GM12865 (cell line): ENCODE measurements at regions not wholly inside any gene's neighbourhood (a gene's known extent, or its start where the extent isn't known, plus 50 kb on each side); places are given as distances from the start of the nearest gene placed in this dataset.

Experiments used
- DNase-seq: peaks from one replicate; pipeline ENCODE4 v3.0.0; 2010; ENCODE audit warnings: low read depth
- H3K4me3 ChIP-seq: 2 replicates; pipeline ENCODE4 v1.5.1; 2011; ENCODE audit warnings: mild to moderate bottlenecking, low read depth, low read length, control low read depth
- TF ChIP-seq, protein P1 (sequence below): IDR thresholded peaks from 2 replicates; pipeline ENCODE4 v1.5.1; 2011; ENCODE audit warnings: low read length, control low read depth, low read depth, inconsistent platforms; ENCODE audit not compliant: insufficient read depth; ENCODE audit errors: missing control alignments

DNA sequence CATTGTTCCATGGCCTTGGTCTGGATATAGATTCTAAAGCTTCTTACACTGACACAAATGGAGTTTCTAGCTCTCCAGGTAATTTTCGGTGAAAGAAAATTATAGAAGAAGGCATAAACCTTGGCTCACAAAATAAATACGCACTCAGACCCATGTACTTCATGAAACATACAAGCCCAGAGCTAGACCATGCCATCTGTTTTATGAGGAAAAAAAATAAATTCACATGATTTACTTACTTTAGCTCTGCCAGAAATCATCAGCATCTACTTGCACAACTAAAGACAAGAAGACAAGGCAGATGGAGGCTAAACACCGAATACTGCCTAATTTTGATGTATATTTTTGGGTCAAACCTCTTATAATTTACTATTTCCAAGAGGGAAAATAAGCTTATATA is 197.4 kb upstream of the KLF14 start:
- no peak for DNase-seq
- TF ChIP-seq, protein P1, sequence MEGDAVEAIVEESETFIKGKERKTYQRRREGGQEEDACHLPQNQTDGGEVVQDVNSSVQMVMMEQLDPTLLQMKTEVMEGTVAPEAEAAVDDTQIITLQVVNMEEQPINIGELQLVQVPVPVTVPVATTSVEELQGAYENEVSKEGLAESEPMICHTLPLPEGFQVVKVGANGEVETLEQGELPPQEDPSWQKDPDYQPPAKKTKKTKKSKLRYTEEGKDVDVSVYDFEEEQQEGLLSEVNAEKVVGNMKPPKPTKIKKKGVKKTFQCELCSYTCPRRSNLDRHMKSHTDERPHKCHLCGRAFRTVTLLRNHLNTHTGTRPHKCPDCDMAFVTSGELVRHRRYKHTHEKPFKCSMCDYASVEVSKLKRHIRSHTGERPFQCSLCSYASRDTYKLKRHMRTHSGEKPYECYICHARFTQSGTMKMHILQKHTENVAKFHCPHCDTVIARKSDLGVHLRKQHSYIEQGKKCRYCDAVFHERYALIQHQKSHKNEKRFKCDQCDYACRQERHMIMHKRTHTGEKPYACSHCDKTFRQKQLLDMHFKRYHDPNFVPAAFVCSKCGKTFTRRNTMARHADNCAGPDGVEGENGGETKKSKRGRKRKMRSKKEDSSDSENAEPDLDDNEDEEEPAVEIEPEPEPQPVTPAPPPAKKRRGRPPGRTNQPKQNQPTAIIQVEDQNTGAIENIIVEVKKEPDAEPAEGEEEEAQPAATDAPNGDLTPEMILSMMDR = no peak

DNA sequence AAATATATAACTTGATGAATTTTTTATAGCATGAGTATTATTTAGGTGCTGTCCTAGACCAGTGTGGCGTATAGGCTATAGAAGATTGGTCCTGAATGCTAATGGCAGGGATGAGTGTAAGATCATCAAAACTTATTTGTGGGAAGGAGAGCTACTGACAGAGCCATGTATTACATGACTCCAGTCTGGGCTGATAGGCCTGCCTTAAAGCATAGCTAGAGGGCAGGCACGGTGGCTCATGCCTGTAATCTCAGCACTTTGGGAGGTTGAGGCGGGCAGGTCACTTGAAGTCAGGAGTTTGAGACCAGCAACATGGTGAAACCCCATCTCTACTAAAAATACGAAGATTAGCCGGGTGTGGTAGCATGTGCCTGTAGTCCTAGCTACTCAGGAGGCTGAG is 198.1 kb upstream of the KLF14 start:
- DNase-seq = no peak
- TF ChIP-seq, protein P1 = no peak
- no peak overlapping the region for H3K4me3 ChIP-seq

More for the DNA sequence above, 197.4 kb upstream of the KLF14 start:
- H3K4me3 ChIP-seq = no peak overlapping the region

DNA sequence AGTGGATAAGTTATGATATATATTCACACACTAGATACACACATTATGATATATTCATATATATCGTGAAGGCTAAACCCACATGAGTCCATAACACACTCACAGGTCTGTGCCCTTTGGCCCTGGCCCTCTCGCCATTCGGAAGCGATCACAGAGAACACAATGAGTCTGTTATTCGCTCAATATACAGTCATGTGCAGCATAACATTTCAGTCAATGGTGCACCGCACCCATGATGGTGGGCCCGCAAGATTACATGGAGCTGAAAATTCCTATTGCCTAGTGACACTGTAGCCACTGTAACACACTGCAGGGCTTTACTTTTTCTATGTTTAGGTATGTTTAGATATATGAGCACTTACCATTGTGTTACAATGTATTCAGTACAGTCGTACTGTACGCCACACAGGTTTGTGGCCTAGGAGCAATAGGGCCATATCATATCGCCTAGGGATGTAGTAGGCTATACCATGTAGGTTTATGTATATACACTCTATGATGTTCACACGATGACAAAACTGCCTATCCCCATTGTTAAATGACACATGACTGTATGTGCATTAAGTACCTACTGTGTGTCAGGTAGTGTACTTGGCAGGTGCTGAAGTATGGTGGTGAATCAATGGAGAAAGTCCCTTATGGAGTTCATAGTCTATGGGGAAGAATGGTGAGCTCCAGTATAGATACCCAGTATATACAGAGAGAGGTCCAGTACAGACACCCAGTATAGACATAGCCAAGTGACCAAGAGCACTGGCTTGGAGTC is 198.8 kb upstream of the KLF14 start:
- H3K4me3 ChIP-seq = no peak overlapping the region
- TF ChIP-seq, protein P1 = no peak
- DNase-seq = no peak

DNA sequence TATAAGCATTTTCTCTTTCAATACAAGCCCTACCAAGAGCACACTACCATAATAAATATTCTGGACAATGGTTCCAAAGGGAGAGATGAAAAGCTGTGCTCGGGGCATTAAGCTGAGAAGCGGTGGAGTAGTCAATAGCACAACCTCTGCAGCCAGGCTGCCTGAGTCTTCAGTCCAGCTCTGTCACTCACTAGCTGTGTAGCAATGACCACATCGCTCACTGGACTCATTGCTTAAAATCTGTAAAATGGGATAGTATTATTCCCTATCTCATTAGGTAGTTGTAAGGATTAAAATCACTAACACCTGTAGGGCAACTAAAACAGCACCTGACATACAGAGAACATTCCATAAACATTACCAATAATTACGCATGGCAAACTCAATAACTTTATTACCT is 199.9 kb upstream of the KLF14 start:
- no peak for DNase-seq
- H3K4me3 ChIP-seq = no peak overlapping the region
- TF ChIP-seq, protein P1 = no peak

DNA sequence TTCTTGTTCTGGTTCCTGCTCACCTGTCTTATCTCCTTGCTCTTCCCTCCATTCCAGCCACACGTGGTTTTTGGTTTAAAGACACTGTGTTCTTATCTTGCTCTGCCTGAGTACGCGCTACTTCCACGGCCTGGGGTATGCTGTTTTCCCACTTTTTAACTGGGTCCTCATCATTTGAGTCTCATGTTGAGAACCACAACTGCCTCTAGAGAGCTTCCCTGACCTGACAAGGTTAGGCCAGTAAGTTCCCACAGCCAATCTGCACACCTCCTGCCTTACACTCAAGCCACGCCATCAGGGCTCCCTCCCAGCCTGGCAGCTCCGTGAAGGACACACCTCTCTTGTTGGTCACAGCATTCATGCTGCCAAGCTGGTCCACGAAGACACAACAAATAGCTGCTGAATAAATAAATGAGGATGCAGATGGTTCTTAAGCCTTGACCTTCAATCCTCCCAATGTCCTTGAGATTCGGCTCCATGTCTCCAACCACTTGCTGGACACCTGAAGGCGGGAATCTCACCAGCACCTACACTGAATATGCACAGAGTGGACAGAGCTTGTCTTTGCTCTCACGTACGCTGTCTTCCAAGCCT is 201.7 kb upstream of the KLF14 start:
- TF ChIP-seq, protein P1 = no peak
- no peak for DNase-seq
- no peak overlapping the region for H3K4me3 ChIP-seq

DNA sequence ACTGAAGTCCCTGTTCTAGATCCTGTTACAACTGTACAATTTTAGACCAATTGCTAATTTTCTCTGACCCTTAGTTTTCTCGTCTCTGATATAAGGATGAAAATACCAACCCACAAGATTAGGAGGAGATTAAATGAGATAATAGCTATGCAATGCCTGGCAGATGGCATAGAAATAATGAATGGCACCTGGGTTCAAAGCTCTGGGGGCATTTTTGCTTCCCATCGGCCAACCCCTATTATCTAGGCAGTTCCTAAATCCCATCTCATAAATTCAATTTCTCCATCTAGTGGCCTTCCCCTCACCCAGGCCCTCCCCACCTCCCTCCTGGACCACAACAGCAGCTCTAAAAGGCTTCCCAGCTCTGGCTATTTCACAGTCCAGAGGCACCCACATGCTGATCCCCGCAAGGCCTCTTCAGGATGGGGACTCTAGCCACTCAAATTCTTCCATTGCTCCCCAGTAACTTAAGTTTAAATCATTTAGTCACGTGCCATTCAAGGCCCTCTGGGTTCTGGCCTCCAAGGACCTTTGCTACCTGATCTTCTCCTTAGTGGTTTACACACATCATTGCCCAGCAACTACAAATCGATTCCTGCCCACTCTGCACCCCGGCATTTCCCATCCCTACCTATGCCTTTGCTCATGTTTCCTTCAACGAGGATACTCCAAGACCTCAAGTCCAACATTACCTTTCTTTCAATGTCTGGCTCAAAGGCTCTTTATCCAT is 202.4 kb upstream of the KLF14 start:
- DNase-seq = no peak
- no peak overlapping the region for H3K4me3 ChIP-seq
- TF ChIP-seq, protein P1 = no peak
